ENCODE measurements at regions not wholly inside any gene's neighbourhood (a gene's known extent, or its start where the extent isn't known, plus 50 kb on each side); places are given as distances from the start of the nearest gene placed in this dataset.

DNA sequence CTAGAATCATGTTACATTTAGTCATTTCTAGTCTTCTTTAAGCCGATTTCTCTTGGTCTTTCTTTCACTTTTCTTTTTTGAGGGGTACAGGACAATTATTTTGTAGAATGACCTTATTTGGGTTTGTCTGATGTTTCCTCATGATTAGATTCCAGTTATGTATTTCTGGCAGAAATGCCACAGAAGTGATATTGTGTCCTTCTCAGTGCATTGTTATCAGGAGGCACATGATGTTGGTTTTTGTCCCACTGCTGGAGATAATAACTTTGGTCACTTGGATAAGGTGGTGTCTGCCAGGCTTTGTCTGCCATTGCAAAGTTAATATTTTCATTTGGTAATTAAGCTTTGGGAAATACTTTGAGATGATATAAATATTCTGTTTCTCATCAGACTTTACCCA is 100.3 kb downstream of the RRM1 start (continued):
- TF ChIP-seq JUN (IDR thresholded peaks at IDR 0.05; ENCODE audit: borderline replicate concordance, low read depth, low read length), result no peak
- TF ChIP-seq JUN (CRISPR knock-in tag; IDR thresholded peaks at IDR 0.05; ENCODE audit: borderline replicate concordance), result no peak
- TF ChIP-seq ZNF121 (CRISPR knock-in tag; conservative IDR thresholded peaks at IDR 0.05), result no peak
- peak; percentile 57; the same call in 1 of the 2 replicates for TF ChIP-seq POLR2AphosphoS5 (IDR thresholded peaks at IDR 0.05; ENCODE audit: control insufficient read depth, insufficient read depth, low read depth, low read length)
- TF ChIP-seq SRF (CRISPR knock-in tag; IDR thresholded peaks at IDR 0.05), result peak; percentile 59 to 97; a peak in 3 of 4 replicates
- TF ChIP-seq TEAD1 (CRISPR knock-in tag; IDR thresholded peaks at IDR 0.05), result peak in 1 of 2 experiments; percentile 75; a peak in 1 of 4 replicates
- TF ChIP-seq BHLHE40 (IDR thresholded peaks at IDR 0.05; ENCODE audit: low read length), result peak; percentile 70; the same call in 1 of the 2 replicates
- TF ChIP-seq TBL1XR1 (IDR thresholded peaks at IDR 0.05; ENCODE audit: low read length in 2 of 2), result peak in 1 of 2 experiments; percentile 76; a peak in 3 of 4 replicates
- TF ChIP-seq CBFA2T2 (conservative IDR thresholded peaks at IDR 0.05), result peak; percentile 90
- TF ChIP-seq, protein P1, sequence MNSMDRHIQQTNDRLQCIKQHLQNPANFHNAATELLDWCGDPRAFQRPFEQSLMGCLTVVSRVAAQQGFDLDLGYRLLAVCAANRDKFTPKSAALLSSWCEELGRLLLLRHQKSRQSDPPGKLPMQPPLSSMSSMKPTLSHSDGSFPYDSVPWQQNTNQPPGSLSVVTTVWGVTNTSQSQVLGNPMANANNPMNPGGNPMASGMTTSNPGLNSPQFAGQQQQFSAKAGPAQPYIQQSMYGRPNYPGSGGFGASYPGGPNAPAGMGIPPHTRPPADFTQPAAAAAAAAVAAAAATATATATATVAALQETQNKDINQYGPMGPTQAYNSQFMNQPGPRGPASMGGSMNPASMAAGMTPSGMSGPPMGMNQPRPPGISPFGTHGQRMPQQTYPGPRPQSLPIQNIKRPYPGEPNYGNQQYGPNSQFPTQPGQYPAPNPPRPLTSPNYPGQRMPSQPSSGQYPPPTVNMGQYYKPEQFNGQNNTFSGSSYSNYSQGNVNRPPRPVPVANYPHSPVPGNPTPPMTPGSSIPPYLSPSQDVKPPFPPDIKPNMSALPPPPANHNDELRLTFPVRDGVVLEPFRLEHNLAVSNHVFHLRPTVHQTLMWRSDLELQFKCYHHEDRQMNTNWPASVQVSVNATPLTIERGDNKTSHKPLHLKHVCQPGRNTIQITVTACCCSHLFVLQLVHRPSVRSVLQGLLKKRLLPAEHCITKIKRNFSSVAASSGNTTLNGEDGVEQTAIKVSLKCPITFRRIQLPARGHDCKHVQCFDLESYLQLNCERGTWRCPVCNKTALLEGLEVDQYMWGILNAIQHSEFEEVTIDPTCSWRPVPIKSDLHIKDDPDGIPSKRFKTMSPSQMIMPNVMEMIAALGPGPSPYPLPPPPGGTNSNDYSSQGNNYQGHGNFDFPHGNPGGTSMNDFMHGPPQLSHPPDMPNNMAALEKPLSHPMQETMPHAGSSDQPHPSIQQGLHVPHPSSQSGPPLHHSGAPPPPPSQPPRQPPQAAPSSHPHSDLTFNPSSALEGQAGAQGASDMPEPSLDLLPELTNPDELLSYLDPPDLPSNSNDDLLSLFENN (IDR thresholded peaks at IDR 0.05; ENCODE audit: low read depth in 2 of 2, low read length in 2 of 2), result peak in 1 of 2 experiments; percentile 76; a peak in 2 of 4 replicates
- TF ChIP-seq HCFC1 (IDR thresholded peaks at IDR 0.05; ENCODE audit: low read depth, low read length), result no peak
- peak; percentile 61; the same call in 1 of the 2 replicates for TF ChIP-seq CHAMP1 (IDR thresholded peaks at IDR 0.05)
- TF ChIP-seq, protein P2, sequence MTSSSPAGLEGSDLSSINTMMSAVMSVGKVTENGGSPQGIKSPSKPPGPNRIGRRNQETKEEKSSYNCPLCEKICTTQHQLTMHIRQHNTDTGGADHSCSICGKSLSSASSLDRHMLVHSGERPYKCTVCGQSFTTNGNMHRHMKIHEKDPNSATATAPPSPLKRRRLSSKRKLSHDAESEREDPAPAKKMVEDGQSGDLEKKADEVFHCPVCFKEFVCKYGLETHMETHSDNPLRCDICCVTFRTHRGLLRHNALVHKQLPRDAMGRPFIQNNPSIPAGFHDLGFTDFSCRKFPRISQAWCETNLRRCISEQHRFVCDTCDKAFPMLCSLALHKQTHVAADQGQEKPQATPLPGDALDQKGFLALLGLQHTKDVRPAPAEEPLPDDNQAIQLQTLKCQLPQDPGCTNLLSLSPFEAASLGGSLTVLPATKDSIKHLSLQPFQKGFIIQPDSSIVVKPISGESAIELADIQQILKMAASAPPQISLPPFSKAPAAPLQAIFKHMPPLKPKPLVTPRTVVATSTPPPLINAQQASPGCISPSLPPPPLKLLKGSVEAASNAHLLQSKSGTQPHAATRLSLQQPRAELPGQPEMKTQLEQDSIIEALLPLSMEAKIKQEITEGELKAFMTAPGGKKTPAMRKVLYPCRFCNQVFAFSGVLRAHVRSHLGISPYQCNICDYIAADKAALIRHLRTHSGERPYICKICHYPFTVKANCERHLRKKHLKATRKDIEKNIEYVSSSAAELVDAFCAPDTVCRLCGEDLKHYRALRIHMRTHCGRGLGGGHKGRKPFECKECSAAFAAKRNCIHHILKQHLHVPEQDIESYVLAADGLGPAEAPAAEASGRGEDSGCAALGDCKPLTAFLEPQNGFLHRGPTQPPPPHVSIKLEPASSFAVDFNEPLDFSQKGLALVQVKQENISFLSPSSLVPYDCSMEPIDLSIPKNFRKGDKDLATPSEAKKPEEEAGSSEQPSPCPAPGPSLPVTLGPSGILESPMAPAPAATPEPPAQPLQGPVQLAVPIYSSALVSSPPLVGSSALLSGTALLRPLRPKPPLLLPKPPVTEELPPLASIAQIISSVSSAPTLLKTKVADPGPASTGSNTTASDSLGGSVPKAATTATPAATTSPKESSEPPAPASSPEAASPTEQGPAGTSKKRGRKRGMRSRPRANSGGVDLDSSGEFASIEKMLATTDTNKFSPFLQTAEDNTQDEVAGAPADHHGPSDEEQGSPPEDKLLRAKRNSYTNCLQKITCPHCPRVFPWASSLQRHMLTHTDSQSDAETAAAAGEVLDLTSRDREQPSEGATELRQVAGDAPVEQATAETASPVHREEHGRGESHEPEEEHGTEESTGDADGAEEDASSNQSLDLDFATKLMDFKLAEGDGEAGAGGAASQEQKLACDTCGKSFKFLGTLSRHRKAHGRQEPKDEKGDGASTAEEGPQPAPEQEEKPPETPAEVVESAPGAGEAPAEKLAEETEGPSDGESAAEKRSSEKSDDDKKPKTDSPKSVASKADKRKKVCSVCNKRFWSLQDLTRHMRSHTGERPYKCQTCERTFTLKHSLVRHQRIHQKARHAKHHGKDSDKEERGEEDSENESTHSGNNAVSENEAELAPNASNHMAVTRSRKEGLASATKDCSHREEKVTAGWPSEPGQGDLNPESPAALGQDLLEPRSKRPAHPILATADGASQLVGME (CRISPR knock-in tag; IDR thresholded peaks at IDR 0.05), result no peak
- TF ChIP-seq MBD2 (IDR thresholded peaks at IDR 0.05; ENCODE audit: borderline replicate concordance, low read depth), result peak; percentile 48; the same call in 1 of the 2 replicates
- no peak for TF ChIP-seq SUPT5H (IDR thresholded peaks at IDR 0.05)
- 0 out of 2 replicates have a peak, but pooled peaks have one; percentile 47 for TF ChIP-seq ZKSCAN8 (CRISPR knock-in tag; IDR thresholded peaks at IDR 0.05)
- TF ChIP-seq TAL1 (IDR thresholded peaks at IDR 0.05), result peak; percentile 93
- peak; percentile 61 to 83; a peak in 3 of 4 replicates for TF ChIP-seq TRIM24 (IDR thresholded peaks at IDR 0.05)

All from K562 (cell line).